HG03025 (cell line): ENCODE measurements at regions not wholly inside any gene's neighbourhood (a gene's known extent, or its start where the extent isn't known, plus 50 kb on each side); places are given as distances from the start of the nearest gene placed in this dataset.

Source experiments
- ATAC-seq: cut with Tn5 transposase; IDR thresholded peaks from one replicate; pipeline ENCODE4 v1.9.1; 2021; ENCODE audit warnings: mild to moderate bottlenecking, moderate library complexity; ENCODE audit not compliant: unreplicated experiment, low FRiP score

GRCh38 chr18:38456253-38456652, 890.7 kb upstream of the CELF4 start:
- no peak for ATAC-seq

GRCh38 chr18:38454764-38455469, 889.3 kb upstream of the CELF4 start:
- ATAC-seq = no peak

- no peak for ATAC-seq
These were observed 888.3 kb upstream of the CELF4 start for GRCh38 chr18:38453880-38454279.

GRCh38 chr18:38450876-38451275, 885.3 kb upstream of the CELF4 start:
- ATAC-seq = no peak

GRCh38 chr18:38445804-38446145, 880.2 kb upstream of the CELF4 start:
- no peak for ATAC-seq

GRCh38 chr18:38444971-38445803, 879.6 kb upstream of the CELF4 start:
- no peak for ATAC-seq

GRCh38 chr18:38427736-38428135, 862.1 kb upstream of the CELF4 start:
- ATAC-seq = no peak

- no peak for ATAC-seq
These were observed 861.6 kb upstream of the CELF4 start for GRCh38 chr18:38427234-38427633.

- peak; percentile 55 for ATAC-seq
These were observed 856.4 kb upstream of the CELF4 start for GRCh38 chr18:38421872-38422615.

- ATAC-seq = no peak
These were observed 855.4 kb upstream of the CELF4 start for GRCh38 chr18:38421021-38421420.

GRCh38 chr18:38420611-38421010, 855.0 kb upstream of the CELF4 start:
- ATAC-seq = no peak

GRCh38 chr18:38415811-38416210, 850.2 kb upstream of the CELF4 start:
- no peak for ATAC-seq

GRCh38 chr18:38413193-38413592, 847.6 kb upstream of the CELF4 start:
- ATAC-seq = no peak

GRCh38 chr18:38406607-38407006, 841.0 kb upstream of the CELF4 start:
- no peak for ATAC-seq

- ATAC-seq = no peak
These were observed 836.9 kb upstream of the CELF4 start for GRCh38 chr18:38402509-38402908.

- no peak for ATAC-seq
These were observed 831.5 kb upstream of the CELF4 start for GRCh38 chr18:38397094-38397493.

GRCh38 chr18:38386146-38386545, 820.5 kb upstream of the CELF4 start:
- ATAC-seq = no peak

GRCh38 chr18:38369772-38370690, 804.4 kb upstream of the CELF4 start:
- ATAC-seq = no peak

- ATAC-seq = no peak
These were observed 803.3 kb upstream of the CELF4 start for GRCh38 chr18:38368886-38369285.

- no peak for ATAC-seq
These were observed 802.6 kb upstream of the CELF4 start for GRCh38 chr18:38368246-38368645.
